ENCODE measurements at regions not wholly inside any gene's neighbourhood (a gene's known extent, or its start where the extent isn't known, plus 50 kb on each side); places are given as distances from the start of the nearest gene placed in this dataset.

GRCh38 chr3:117136003-117136402 is 426.4 kb downstream of the TUSC7 start:
- ChIA-PET CTCF (interaction anchor here (0.7 to 1.3 kb wide), 3 partner anchors 10 to 17 kb away, joined by 3 to 4 read pairs (median 4); no protein-coding TSS in a partner anchor), POLR2A (no interaction called here)
- TF ChIP-seq, protein P1, sequence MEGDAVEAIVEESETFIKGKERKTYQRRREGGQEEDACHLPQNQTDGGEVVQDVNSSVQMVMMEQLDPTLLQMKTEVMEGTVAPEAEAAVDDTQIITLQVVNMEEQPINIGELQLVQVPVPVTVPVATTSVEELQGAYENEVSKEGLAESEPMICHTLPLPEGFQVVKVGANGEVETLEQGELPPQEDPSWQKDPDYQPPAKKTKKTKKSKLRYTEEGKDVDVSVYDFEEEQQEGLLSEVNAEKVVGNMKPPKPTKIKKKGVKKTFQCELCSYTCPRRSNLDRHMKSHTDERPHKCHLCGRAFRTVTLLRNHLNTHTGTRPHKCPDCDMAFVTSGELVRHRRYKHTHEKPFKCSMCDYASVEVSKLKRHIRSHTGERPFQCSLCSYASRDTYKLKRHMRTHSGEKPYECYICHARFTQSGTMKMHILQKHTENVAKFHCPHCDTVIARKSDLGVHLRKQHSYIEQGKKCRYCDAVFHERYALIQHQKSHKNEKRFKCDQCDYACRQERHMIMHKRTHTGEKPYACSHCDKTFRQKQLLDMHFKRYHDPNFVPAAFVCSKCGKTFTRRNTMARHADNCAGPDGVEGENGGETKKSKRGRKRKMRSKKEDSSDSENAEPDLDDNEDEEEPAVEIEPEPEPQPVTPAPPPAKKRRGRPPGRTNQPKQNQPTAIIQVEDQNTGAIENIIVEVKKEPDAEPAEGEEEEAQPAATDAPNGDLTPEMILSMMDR (IDR thresholded peaks at IDR 0.05; ENCODE audit: control extremely low read depth, extremely low read depth, low read depth, missing control alignments), result no peak
- no peak for DNase-seq (ENCODE audit: extremely low spot score)

- ChIA-PET CTCF (interaction anchor here (0.7 to 1.1 kb wide), 2 partner anchors 16 to 45 kb away, joined by 3 to 4 read pairs; no protein-coding TSS in a partner anchor), POLR2A (no interaction called here)
- TF ChIP-seq, protein P1 (IDR thresholded peaks at IDR 0.05; ENCODE audit: control extremely low read depth, extremely low read depth, low read depth, missing control alignments), result no peak
- no peak for DNase-seq (ENCODE audit: extremely low spot score)
Measured at GRCh38 chr3:117137065-117137464, 427.5 kb downstream of the TUSC7 start.

GRCh38 chr3:117139681-117140080 is 430.1 kb downstream of the TUSC7 start:
- TF ChIP-seq, protein P1 (IDR thresholded peaks at IDR 0.05; ENCODE audit: control extremely low read depth, extremely low read depth, low read depth, missing control alignments), result no peak
- ChIA-PET POLR2A (no interaction called here), CTCF (no interaction called here)
- DNase-seq (ENCODE audit: extremely low spot score), result no peak

- TF ChIP-seq, protein P1 (IDR thresholded peaks at IDR 0.05; ENCODE audit: control extremely low read depth, extremely low read depth, low read depth, missing control alignments), result no peak
- POLR2A ChIA-PET, result no interaction called here
- DNase-seq (ENCODE audit: extremely low spot score), result no peak
- CTCF ChIA-PET, result no interaction called here
Measured at GRCh38 chr3:117141812-117142211, 432.2 kb downstream of the TUSC7 start.

DNA sequence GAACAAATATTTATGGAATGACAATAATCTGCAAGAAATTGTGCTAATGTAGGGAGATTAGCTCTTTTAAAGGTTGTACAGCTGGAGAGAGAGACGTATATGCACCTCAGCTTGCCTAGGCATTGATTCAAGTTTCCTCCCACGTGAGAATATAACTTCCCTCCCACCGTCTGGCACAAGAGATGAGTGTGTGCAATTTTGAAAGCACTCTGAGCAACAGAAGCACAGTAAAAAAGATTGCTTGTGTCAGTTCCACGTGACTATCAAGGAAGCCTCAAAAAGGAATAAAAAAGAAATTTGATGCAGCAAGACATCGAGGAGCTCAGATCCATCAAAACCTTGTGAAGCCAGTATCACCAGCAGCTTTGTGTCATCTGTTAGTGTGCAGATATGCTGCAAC is 435.3 kb downstream of the TUSC7 start:
- POLR2A ChIA-PET, result no interaction called here
- TF ChIP-seq, protein P1 (IDR thresholded peaks at IDR 0.05; ENCODE audit: control extremely low read depth, extremely low read depth, low read depth, missing control alignments), result no peak
- CTCF ChIA-PET, result interaction anchor here (1.0 kb wide), 1 partner anchor 17 kb away, joined by 4 read pairs; no protein-coding TSS in a partner anchor
- DNase-seq (ENCODE audit: extremely low spot score), result no peak

DNA sequence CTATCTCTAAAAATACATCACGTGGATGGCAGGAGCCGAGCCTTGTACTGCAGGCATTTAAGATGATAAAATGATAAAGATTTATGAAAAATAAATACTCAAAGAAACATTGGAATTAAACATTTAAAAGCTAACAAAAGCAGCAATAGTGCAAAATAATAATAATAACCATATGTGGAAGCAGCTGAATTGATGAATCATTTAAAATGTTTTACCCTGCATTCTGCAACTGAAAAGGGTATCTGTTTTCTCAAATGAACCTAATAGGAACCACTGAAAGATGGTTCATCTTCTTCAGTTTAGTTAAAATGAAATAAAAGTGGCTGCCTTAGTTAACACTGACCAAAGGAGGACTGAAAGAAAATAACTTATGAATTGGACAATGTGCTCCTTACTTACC is 436.1 kb downstream of the TUSC7 start:
- CTCF ChIA-PET, result interaction anchor here (1.1 kb wide), 1 partner anchor 10 kb away, joined by 3 read pairs; no protein-coding TSS in a partner anchor
- POLR2A ChIA-PET, result no interaction called here
- no peak for DNase-seq (ENCODE audit: extremely low spot score)
- TF ChIP-seq, protein P1 (IDR thresholded peaks at IDR 0.05; ENCODE audit: control extremely low read depth, extremely low read depth, low read depth, missing control alignments), result no peak
